WTC11 (cell line): ENCODE measurements at regions not wholly inside any gene's neighbourhood (a gene's known extent, or its start where the extent isn't known, plus 50 kb on each side); places are given as distances from the start of the nearest gene placed in this dataset.

ENCODE experiments used
- ZBTB43 ChIP-seq: sonication (generic); formaldehyde crosslinking; IDR thresholded peaks from 2 replicates; pipeline ENCODE4 v1.8.1; 2023; ENCODE audit warnings: mild to moderate bottlenecking, missing genetic modification reagents
- ZNF219 ChIP-seq: sonication (generic); formaldehyde crosslinking; IDR thresholded peaks from 2 replicates; pipeline ENCODE4 v1.8.0; 2023; ENCODE audit warnings: missing genetic modification reagents, mild to moderate bottlenecking, borderline replicate concordance

GRCh38 chr9:81474792-81475191 lies 214.6 kb downstream of the TLE1 start:
- TF ChIP-seq ZNF219 (CRISPR knock-in tag) (no peak), ZBTB43 (CRISPR knock-in tag) (no peak)
